CD14-positive monocyte (primary cell): ENCODE measurements at regions not wholly inside any gene's neighbourhood (a gene's known extent, or its start where the extent isn't known, plus 50 kb on each side); places are given as distances from the start of the nearest gene placed in this dataset.

Experiments used
- DNase-seq, 3 donors: peaks; one replicate each; pipeline ENCODE4 v3.0.0-alpha.2; 2011 to 2022
- H2AFZ ChIP-seq: 2 replicates; pipeline ENCODE4 v1.6.0; 2012; ENCODE audit warnings: mild to moderate bottlenecking, low read depth, low read length, inconsistent platforms; ENCODE audit not compliant: insufficient read depth, poor library complexity, severe bottlenecking
- H3K27ac ChIP-seq, 2 donors: 1 replicate in 1 of 2; 2 replicates in 1 of 2; pipeline ENCODE4 v1.5.1; 2012 to 2013; ENCODE audit warnings: low read length in 2 of 2, control low read depth in 1 of 2, inconsistent platforms in 1 of 2, low read depth in 1 of 2, mild to moderate bottlenecking in 1 of 2
- H3K27me3 ChIP-seq, 2 donors: one replicate each; pipeline versions ENCODE4 v1.6.0 to v1.6.1; 2011 to 2013; ENCODE audit warnings: low read length in 2 of 2; ENCODE audit not compliant: control insufficient read depth in 2 of 2, insufficient read depth in 2 of 2
- H3K36me3 ChIP-seq, 2 donors: replicated peaks in 1 of 2; 1 replicate in 1 of 2; 2 replicates in 1 of 2; pipeline versions ENCODE4 v1.5.1 to v1.6.1; 2012 to 2013; ENCODE audit warnings: low read length in 2 of 2, control low read depth in 1 of 2, inconsistent platforms in 1 of 2, mild to moderate bottlenecking in 1 of 2; ENCODE audit not compliant: insufficient read depth in 2 of 2, control insufficient read depth in 1 of 2
- H3K4me1 ChIP-seq, 2 donors: 1 replicate in 1 of 2; 2 replicates in 1 of 2; pipeline versions ENCODE4 v1.5.1 to v1.6.1; 2012 to 2013; ENCODE audit warnings: low read length in 2 of 2, control low read depth in 1 of 2, inconsistent platforms in 1 of 2, mild to moderate bottlenecking in 1 of 2, moderate library complexity in 1 of 2; ENCODE audit not compliant: insufficient read depth in 2 of 2, control insufficient read depth in 1 of 2
- H3K4me2 ChIP-seq: replicated peaks from 2 replicates; pipeline ENCODE3; 2012; ENCODE audit warnings: low read length, moderate library complexity, mild to moderate bottlenecking; ENCODE audit not compliant: poor library complexity, severe bottlenecking; ENCODE audit errors: extremely low read depth
- H3K4me3 ChIP-seq, 3 experiments: fragments of 200-600 bp in 1 of 3; sonication (generic) in 1 of 3; replicated peaks in 1 of 3; 1 replicate in 2 of 3; 2 replicates in 1 of 3; pipeline ENCODE4 v1.5.1; 2011 to 2013; ENCODE audit warnings: low read length in 3 of 3, mild to moderate bottlenecking in 3 of 3, control low read depth in 2 of 3, low read depth in 2 of 3, inconsistent platforms in 1 of 3, moderate library complexity in 1 of 3
- H3K79me2 ChIP-seq: 2 replicates; pipeline ENCODE4 v1.6.0; 2012; ENCODE audit warnings: mild to moderate bottlenecking, control low read depth, inconsistent platforms, low read length, moderate library complexity; ENCODE audit not compliant: insufficient read depth
- H3K9ac ChIP-seq: 2 replicates; pipeline ENCODE4 v1.6.0; 2017; ENCODE audit warnings: low read length, mild to moderate bottlenecking; ENCODE audit not compliant: insufficient read depth, poor library complexity, severe bottlenecking
- H3K9me3 ChIP-seq, 2 donors: replicated peaks in 1 of 2; 1 replicate in 1 of 2; 2 replicates in 1 of 2; pipeline versions ENCODE4 v1.5.1 to v1.6.1; 2012 to 2013; ENCODE audit warnings: low read length in 2 of 2, control low read depth in 1 of 2; ENCODE audit not compliant: control insufficient read depth in 1 of 2, insufficient read depth in 1 of 2
- H4K20me1 ChIP-seq: 2 replicates; pipeline ENCODE4 v1.6.0; 2012; ENCODE audit warnings: mild to moderate bottlenecking, low read length, control low read depth, moderate library complexity; ENCODE audit not compliant: insufficient read depth
- H3K27ac Mint-ChIP-seq, 7 donors: one replicate each; pipeline ENCODE4 v1.8.0; 2020; ENCODE audit warnings: mild to moderate bottlenecking in 7 of 7, mixed read lengths in 7 of 7, moderate library complexity in 6 of 7, inconsistent platforms in 2 of 7
- H3K27me3 Mint-ChIP-seq, 3 donors: one replicate each; pipeline ENCODE4 v1.8.0; 2021 to 2022; ENCODE audit warnings: low read depth in 3 of 3, mild to moderate bottlenecking in 3 of 3, mixed read lengths in 3 of 3, moderate library complexity in 3 of 3, inconsistent platforms in 1 of 3
- H3K36me3 Mint-ChIP-seq, 2 donors: one replicate each; pipeline ENCODE4 v1.8.0; 2020; ENCODE audit warnings: mixed read lengths in 2 of 2, inconsistent platforms in 1 of 2, mild to moderate bottlenecking in 1 of 2
- H3K4me1 Mint-ChIP-seq: one replicate; pipeline ENCODE4 v1.8.0; 2020; ENCODE audit warnings: mild to moderate bottlenecking, mixed read lengths
- H3K4me3 Mint-ChIP-seq, 2 donors: one replicate each; pipeline ENCODE4 v1.8.0; 2020; ENCODE audit warnings: mild to moderate bottlenecking in 2 of 2, mixed read lengths in 2 of 2, moderate library complexity in 1 of 2
- H3K9me3 Mint-ChIP-seq, 7 donors: one replicate each; pipeline ENCODE4 v1.8.0; 2020 to 2022; ENCODE audit warnings: mixed read lengths in 7 of 7, mild to moderate bottlenecking in 6 of 7, moderate library complexity in 6 of 7, inconsistent platforms in 2 of 7
- WGBS: methylation state at CpG from one replicate; pipeline ENCODE4 v1.1.5; 2013; ENCODE audit warnings: missing lambda C conversion rate; ENCODE audit not compliant: insufficient coverage; 5-methylcytosine and 5-hydroxymethylcytosine counted together
- intact Hi-C, 2 donors: fragments of 100-400 bp; cut with micrococcal nuclease; formaldehyde crosslinking; loops; one replicate each; pipeline versions ENCODE4 v1.15.0 to v1.15.1; 2023
- TF ChIP-seq, protein P1 (sequence below): fragments of 200-600 bp; IDR thresholded peaks from one replicate; pipeline ENCODE4 v1.8.0; 2022; ENCODE audit warnings: antibody characterized with exemption, mild to moderate bottlenecking

DNA sequence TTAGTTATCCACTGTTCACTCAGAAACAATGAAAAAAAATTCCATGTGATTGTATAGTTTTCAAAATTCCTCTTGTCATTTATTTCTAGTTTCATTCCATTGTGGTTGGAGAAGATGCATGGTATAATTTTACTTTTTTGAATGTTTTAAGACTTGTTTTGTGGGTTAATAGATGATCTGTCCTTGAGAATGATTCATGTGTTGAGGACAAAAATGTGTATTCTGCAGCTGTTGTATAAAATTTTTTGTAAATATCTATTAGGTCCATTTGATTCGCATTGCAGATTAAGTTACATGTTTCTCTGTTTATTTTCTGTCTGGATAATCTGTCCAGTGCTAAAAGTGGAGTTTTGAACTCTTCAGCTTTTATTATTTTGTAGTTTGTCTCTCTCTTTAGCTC lies 65.4 kb downstream of the RTL3 start:
- H3K27ac Mint-ChIP-seq, result no peak overlapping the region
- H2AFZ ChIP-seq, result no peak overlapping the region
- DNase-seq, result no peak
- no peak overlapping the region for H3K4me3 Mint-ChIP-seq
- H3K9me3 Mint-ChIP-seq, result peaks cover 3 to 9% (median 6%) of the 10 kb centered on the region in 7 donors
- H3K4me1 Mint-ChIP-seq, result peaks cover 6% of the 10 kb centered on the region
- H3K4me2 ChIP-seq, result no peak overlapping the region
- TF ChIP-seq, protein P1, sequence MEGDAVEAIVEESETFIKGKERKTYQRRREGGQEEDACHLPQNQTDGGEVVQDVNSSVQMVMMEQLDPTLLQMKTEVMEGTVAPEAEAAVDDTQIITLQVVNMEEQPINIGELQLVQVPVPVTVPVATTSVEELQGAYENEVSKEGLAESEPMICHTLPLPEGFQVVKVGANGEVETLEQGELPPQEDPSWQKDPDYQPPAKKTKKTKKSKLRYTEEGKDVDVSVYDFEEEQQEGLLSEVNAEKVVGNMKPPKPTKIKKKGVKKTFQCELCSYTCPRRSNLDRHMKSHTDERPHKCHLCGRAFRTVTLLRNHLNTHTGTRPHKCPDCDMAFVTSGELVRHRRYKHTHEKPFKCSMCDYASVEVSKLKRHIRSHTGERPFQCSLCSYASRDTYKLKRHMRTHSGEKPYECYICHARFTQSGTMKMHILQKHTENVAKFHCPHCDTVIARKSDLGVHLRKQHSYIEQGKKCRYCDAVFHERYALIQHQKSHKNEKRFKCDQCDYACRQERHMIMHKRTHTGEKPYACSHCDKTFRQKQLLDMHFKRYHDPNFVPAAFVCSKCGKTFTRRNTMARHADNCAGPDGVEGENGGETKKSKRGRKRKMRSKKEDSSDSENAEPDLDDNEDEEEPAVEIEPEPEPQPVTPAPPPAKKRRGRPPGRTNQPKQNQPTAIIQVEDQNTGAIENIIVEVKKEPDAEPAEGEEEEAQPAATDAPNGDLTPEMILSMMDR, result no peak
- no peaks in the 10 kb centered on the region for H3K36me3 ChIP-seq
- no peaks in the 10 kb centered on the region for H3K27me3 ChIP-seq
- H3K9ac ChIP-seq, result no peak overlapping the region
- intact Hi-C loops, result no loop called here
- no peaks in the 10 kb centered on the region for H3K4me1 ChIP-seq
- H3K27ac ChIP-seq, result no peak overlapping the region
- H3K36me3 Mint-ChIP-seq, result no peaks in the 10 kb centered on the region
- no peak overlapping the region for H3K4me3 ChIP-seq
- H3K27me3 Mint-ChIP-seq, result peaks cover 0 to 3% (median 1%) of the 10 kb centered on the region in 3 donors
- H4K20me1 ChIP-seq, result no peaks in the 10 kb centered on the region
- no CpG with 5 or more reads among the region's 1 CpG for whole genome bisulfite sequencing
- no peaks in the 10 kb centered on the region for H3K79me2 ChIP-seq
- H3K9me3 ChIP-seq, result peaks cover 0 to 2% of the 10 kb centered on the region in 2 donors

DNA sequence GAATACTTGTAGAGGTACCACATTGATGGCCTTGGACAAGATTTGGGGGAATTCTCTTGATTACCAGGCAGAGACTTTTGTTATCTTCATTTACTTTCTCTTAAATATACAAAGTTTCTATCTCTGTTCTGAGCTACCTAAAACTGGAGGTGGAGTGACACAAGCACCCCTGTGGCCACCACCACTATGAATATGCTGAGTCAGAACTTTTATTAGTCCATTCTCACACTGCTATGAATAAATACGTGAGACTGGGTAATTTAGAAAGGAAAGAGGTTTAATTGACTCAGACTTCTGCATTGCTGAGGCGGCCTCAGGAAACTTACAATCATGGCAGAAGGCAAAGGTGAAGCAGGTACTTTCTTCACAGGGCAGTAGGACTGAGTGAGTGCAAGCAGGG lies 67.1 kb downstream of the RTL3 start:
- no peak for DNase-seq
- no peak overlapping the region for H3K27ac ChIP-seq
- H3K4me2 ChIP-seq, result no peak overlapping the region
- H4K20me1 ChIP-seq, result no peaks in the 10 kb centered on the region
- H3K9me3 Mint-ChIP-seq, result peaks cover 0 to 9% (median 6%) of the 10 kb centered on the region in 7 donors
- no peaks in the 10 kb centered on the region for H3K4me1 ChIP-seq
- H3K4me1 Mint-ChIP-seq, result peaks cover 6% of the 10 kb centered on the region
- H3K4me3 ChIP-seq, result no peak overlapping the region
- H3K27me3 ChIP-seq, result no peaks in the 10 kb centered on the region
- TF ChIP-seq, protein P1, result no peak
- H3K4me3 Mint-ChIP-seq, result no peak overlapping the region
- intact Hi-C loops, result no loop called here
- H3K79me2 ChIP-seq, result no peaks in the 10 kb centered on the region
- no peak overlapping the region for H3K9ac ChIP-seq
- no peak overlapping the region for H3K27ac Mint-ChIP-seq
- H3K36me3 ChIP-seq, result no peaks in the 10 kb centered on the region
- H3K36me3 Mint-ChIP-seq, result no peaks in the 10 kb centered on the region
- WGBS, result no CpG with 5 or more reads among the region's 2 CpGs
- H2AFZ ChIP-seq, result no peak overlapping the region
- peaks cover 0 to 3% (median 1%) of the 10 kb centered on the region in 3 donors for H3K27me3 Mint-ChIP-seq
- H3K9me3 ChIP-seq, result peaks cover 0 to 2% of the 10 kb centered on the region in 2 donors
